Heart left ventricle (tissue), 13 donors: ENCODE measurements at regions not wholly inside any gene's neighbourhood (a gene's known extent, or its start where the extent isn't known, plus 50 kb on each side); places are given as distances from the start of the nearest gene placed in this dataset.

Experiments used
- CTCF ChIP-seq, 12 donors: fragments of 200-600 bp; sonication (generic) in 4 of 12; IDR thresholded peaks; one replicate each; pipeline versions ENCODE4 v1.5.0 to v1.8.0; 2018 to 2022; ENCODE audit warnings: antibody characterized with exemption in 12 of 12, mild to moderate bottlenecking in 5 of 12
- POLR2A ChIP-seq, 2 donors: fragments of 450-650 bp; IDR thresholded peaks; one replicate each; pipeline ENCODE4 v1.6.1; 2017; ENCODE audit warnings: antibody characterized with exemption in 2 of 2, mild to moderate bottlenecking in 2 of 2, moderate library complexity in 2 of 2
- donor health status: ischemic (EF 13 %, LVEDD 7.1; RV severe dilation, severe dysfunction).
- donor health status: DM: no; HTN: yes; CAD: no.
- donor health status: DM: no; HTN: no; CAD: no.
- donor health status: ischemic (EF 25% LVEDD 6.9; RV normal size, moderate dysfunction).
- donor health status: ischemic (EF 25% LVEDD 5.7; RV mildly dilated, moderate dysfunction).
- donor health status: ischemic (EF 35%, LVEDD 5.7; RV mildly dilated, moderate dysfunction).
- donor health status: nonischemic (EF 11% LVEDD 7.7; RV severe dilation, severe dysfunction).
- donor health status: DM: yes; HTN: yes; CAD: no.
- donor health status: PGD.
- donor health status: ischemic (EF 29% LVEDD 5.4; RV normal size, mild dysfunction).
- donor health status: nonischemic (EF 23%, LVEDD 6.1; RV moderate dilation, normal function).

- TF ChIP-seq CTCF (IDR thresholded peaks at IDR 0.05) = no peak
- no peak for TF ChIP-seq POLR2A (IDR thresholded peaks at IDR 0.05)
Observed at GRCh38 chr20:17824676-17825251, 125.0 kb downstream of the BANF2 start.
